CD14-positive monocyte (primary cell): ENCODE measurements at regions not wholly inside any gene's neighbourhood (a gene's known extent, or its start where the extent isn't known, plus 50 kb on each side); places are given as distances from the start of the nearest gene placed in this dataset.

Experiments
- DNase-seq, 3 donors: peaks; one replicate each; pipeline ENCODE4 v3.0.0-alpha.2; 2011 to 2022
- H2AFZ ChIP-seq: 2 replicates; pipeline ENCODE4 v1.6.0; 2012; ENCODE audit warnings: mild to moderate bottlenecking, low read depth, low read length, inconsistent platforms; ENCODE audit not compliant: insufficient read depth, poor library complexity, severe bottlenecking
- H3K27ac ChIP-seq, 2 donors: 1 replicate in 1 of 2; 2 replicates in 1 of 2; pipeline ENCODE4 v1.5.1; 2012 to 2013; ENCODE audit warnings: low read length in 2 of 2, control low read depth in 1 of 2, inconsistent platforms in 1 of 2, low read depth in 1 of 2, mild to moderate bottlenecking in 1 of 2
- H3K27me3 ChIP-seq, 2 donors: one replicate each; pipeline versions ENCODE4 v1.6.0 to v1.6.1; 2011 to 2013; ENCODE audit warnings: low read length in 2 of 2; ENCODE audit not compliant: control insufficient read depth in 2 of 2, insufficient read depth in 2 of 2
- H3K36me3 ChIP-seq, 2 donors: replicated peaks in 1 of 2; 1 replicate in 1 of 2; 2 replicates in 1 of 2; pipeline versions ENCODE4 v1.5.1 to v1.6.1; 2012 to 2013; ENCODE audit warnings: low read length in 2 of 2, control low read depth in 1 of 2, inconsistent platforms in 1 of 2, mild to moderate bottlenecking in 1 of 2; ENCODE audit not compliant: insufficient read depth in 2 of 2, control insufficient read depth in 1 of 2
- H3K4me1 ChIP-seq, 2 donors: 1 replicate in 1 of 2; 2 replicates in 1 of 2; pipeline versions ENCODE4 v1.5.1 to v1.6.1; 2012 to 2013; ENCODE audit warnings: low read length in 2 of 2, control low read depth in 1 of 2, inconsistent platforms in 1 of 2, mild to moderate bottlenecking in 1 of 2, moderate library complexity in 1 of 2; ENCODE audit not compliant: insufficient read depth in 2 of 2, control insufficient read depth in 1 of 2
- H3K4me2 ChIP-seq: replicated peaks from 2 replicates; pipeline ENCODE3; 2012; ENCODE audit warnings: low read length, moderate library complexity, mild to moderate bottlenecking; ENCODE audit not compliant: poor library complexity, severe bottlenecking; ENCODE audit errors: extremely low read depth
- H3K4me3 ChIP-seq, 3 experiments: fragments of 200-600 bp in 1 of 3; sonication (generic) in 1 of 3; replicated peaks in 1 of 3; 1 replicate in 2 of 3; 2 replicates in 1 of 3; pipeline ENCODE4 v1.5.1; 2011 to 2013; ENCODE audit warnings: low read length in 3 of 3, mild to moderate bottlenecking in 3 of 3, control low read depth in 2 of 3, low read depth in 2 of 3, inconsistent platforms in 1 of 3, moderate library complexity in 1 of 3
- H3K79me2 ChIP-seq: 2 replicates; pipeline ENCODE4 v1.6.0; 2012; ENCODE audit warnings: mild to moderate bottlenecking, control low read depth, inconsistent platforms, low read length, moderate library complexity; ENCODE audit not compliant: insufficient read depth
- H3K9ac ChIP-seq: 2 replicates; pipeline ENCODE4 v1.6.0; 2017; ENCODE audit warnings: low read length, mild to moderate bottlenecking; ENCODE audit not compliant: insufficient read depth, poor library complexity, severe bottlenecking
- H3K9me3 ChIP-seq, 2 donors: replicated peaks in 1 of 2; 1 replicate in 1 of 2; 2 replicates in 1 of 2; pipeline versions ENCODE4 v1.5.1 to v1.6.1; 2012 to 2013; ENCODE audit warnings: low read length in 2 of 2, control low read depth in 1 of 2; ENCODE audit not compliant: control insufficient read depth in 1 of 2, insufficient read depth in 1 of 2
- H4K20me1 ChIP-seq: 2 replicates; pipeline ENCODE4 v1.6.0; 2012; ENCODE audit warnings: mild to moderate bottlenecking, low read length, control low read depth, moderate library complexity; ENCODE audit not compliant: insufficient read depth
- H3K27ac Mint-ChIP-seq, 7 donors: one replicate each; pipeline ENCODE4 v1.8.0; 2020; ENCODE audit warnings: mild to moderate bottlenecking in 7 of 7, mixed read lengths in 7 of 7, moderate library complexity in 6 of 7, inconsistent platforms in 2 of 7
- H3K27me3 Mint-ChIP-seq, 3 donors: one replicate each; pipeline ENCODE4 v1.8.0; 2021 to 2022; ENCODE audit warnings: low read depth in 3 of 3, mild to moderate bottlenecking in 3 of 3, mixed read lengths in 3 of 3, moderate library complexity in 3 of 3, inconsistent platforms in 1 of 3
- H3K36me3 Mint-ChIP-seq, 2 donors: one replicate each; pipeline ENCODE4 v1.8.0; 2020; ENCODE audit warnings: mixed read lengths in 2 of 2, inconsistent platforms in 1 of 2, mild to moderate bottlenecking in 1 of 2
- H3K4me1 Mint-ChIP-seq: one replicate; pipeline ENCODE4 v1.8.0; 2020; ENCODE audit warnings: mild to moderate bottlenecking, mixed read lengths
- H3K4me3 Mint-ChIP-seq, 2 donors: one replicate each; pipeline ENCODE4 v1.8.0; 2020; ENCODE audit warnings: mild to moderate bottlenecking in 2 of 2, mixed read lengths in 2 of 2, moderate library complexity in 1 of 2
- H3K9me3 Mint-ChIP-seq, 7 donors: one replicate each; pipeline ENCODE4 v1.8.0; 2020 to 2022; ENCODE audit warnings: mixed read lengths in 7 of 7, mild to moderate bottlenecking in 6 of 7, moderate library complexity in 6 of 7, inconsistent platforms in 2 of 7
- CTCF ChIP-seq: fragments of 200-600 bp; IDR thresholded peaks from one replicate; pipeline ENCODE4 v1.8.0; 2022; ENCODE audit warnings: antibody characterized with exemption, mild to moderate bottlenecking
- WGBS: methylation state at CpG from one replicate; pipeline ENCODE4 v1.1.5; 2013; ENCODE audit warnings: missing lambda C conversion rate; ENCODE audit not compliant: insufficient coverage; 5-methylcytosine and 5-hydroxymethylcytosine counted together
- intact Hi-C, 2 donors: fragments of 100-400 bp; cut with micrococcal nuclease; formaldehyde crosslinking; loops; one replicate each; pipeline versions ENCODE4 v1.15.0 to v1.15.1; 2023

- no peak overlapping the region for H3K4me3 Mint-ChIP-seq
- Histone ChIP-seq H4K20me1 (no peaks in the 10 kb centered on the region), H3K27me3 (no peaks in the 10 kb centered on the region), H3K9me3 (no peaks in the 10 kb centered on the region), H3K4me1 (no peaks in the 10 kb centered on the region), H3K27ac (no peak overlapping the region), H3K4me2 (no peak overlapping the region), H3K79me2 (no peaks in the 10 kb centered on the region), H3K4me3 (no peak overlapping the region), H3K9ac (no peak overlapping the region), H3K36me3 (no peaks in the 10 kb centered on the region), H2AFZ (no peak overlapping the region)
- TF ChIP-seq CTCF = no peak
- no peak overlapping the region for H3K27ac Mint-ChIP-seq
- WGBS = no CpG with 5 or more reads among the region's 2 CpGs
- no peaks in the 10 kb centered on the region for H3K4me1 Mint-ChIP-seq
- H3K36me3 Mint-ChIP-seq = no peaks in the 10 kb centered on the region
- peaks cover 0 to 14% (median 0%) of the 10 kb centered on the region in 7 donors for H3K9me3 Mint-ChIP-seq
- intact Hi-C loops = no loop called here
- DNase-seq = no peak
- H3K27me3 Mint-ChIP-seq = peaks cover 0 to 1% (median 0%) of the 10 kb centered on the region in 3 donors
These were observed 168.2 kb upstream of the NLGN4Y start for GRCh38 chrY:14356154-14356553.

DNA sequence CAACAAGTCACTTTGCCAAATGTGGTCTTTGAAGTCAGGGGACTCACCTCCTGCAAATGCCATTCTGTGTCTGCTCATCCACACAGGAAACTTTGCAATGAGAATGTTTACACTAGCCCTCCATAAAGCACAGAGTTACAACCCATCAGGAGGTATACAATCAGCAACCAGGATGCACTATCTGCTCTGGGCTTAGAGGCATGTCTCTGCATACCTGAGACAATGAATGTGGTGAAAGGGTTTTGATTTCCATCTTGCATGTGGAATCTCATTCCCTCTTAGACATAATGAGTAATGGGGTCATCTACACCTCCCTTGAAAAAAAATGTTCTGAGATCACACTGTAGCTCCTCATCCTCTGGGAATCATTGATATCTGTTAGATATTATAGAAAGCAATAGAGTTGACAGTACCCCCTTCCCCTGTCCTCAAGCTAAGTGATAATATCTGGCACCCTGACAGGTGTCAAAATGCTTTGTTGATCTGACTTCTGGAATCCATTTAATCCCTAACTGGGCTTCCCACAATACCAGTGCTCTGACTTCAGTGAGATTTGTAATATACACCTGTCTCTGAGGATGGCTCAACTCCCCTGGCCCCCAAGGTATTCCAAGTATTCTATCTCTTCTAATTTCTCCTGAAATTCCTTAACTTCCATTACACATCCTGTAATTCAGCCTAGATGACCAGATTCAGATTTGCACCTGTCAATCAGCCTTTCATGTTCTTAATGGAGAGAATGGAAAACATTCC, 163.4 kb upstream of the NLGN4Y start:
- H2AFZ ChIP-seq = no peak overlapping the region
- no peaks in the 10 kb centered on the region for H3K36me3 Mint-ChIP-seq

More for the DNA sequence above, 163.4 kb upstream of the NLGN4Y start:
- Histone ChIP-seq H3K9me3 (no peaks in the 10 kb centered on the region), H3K9ac (no peak overlapping the region), H3K27ac (no peak overlapping the region), H3K27me3 (no peaks in the 10 kb centered on the region), H3K4me1 (no peaks in the 10 kb centered on the region), H3K4me3 (no peak overlapping the region), H3K36me3 (no peaks in the 10 kb centered on the region), H4K20me1 (no peaks in the 10 kb centered on the region), H3K79me2 (no peaks in the 10 kb centered on the region), H3K4me2 (no peak overlapping the region)
- H3K4me3 Mint-ChIP-seq = no peak overlapping the region
- H3K4me1 Mint-ChIP-seq = no peaks in the 10 kb centered on the region
- no peak for DNase-seq
- peaks cover 0 to 1% (median 0%) of the 10 kb centered on the region in 3 donors for H3K27me3 Mint-ChIP-seq
- H3K9me3 Mint-ChIP-seq = peaks cover 0 to 14% (median 0%) of the 10 kb centered on the region in 7 donors
- TF ChIP-seq CTCF = no peak
- H3K27ac Mint-ChIP-seq = no peak overlapping the region
- intact Hi-C loops = no loop called here
